Mesenchymal stem cell (in vitro differentiated cells and primary cell): ENCODE measurements at regions not wholly inside any gene's neighbourhood (a gene's known extent, or its start where the extent isn't known, plus 50 kb on each side); places are given as distances from the start of the nearest gene placed in this dataset.
"Not testable (repeated sequence)": the region's sequence is repeated elsewhere in the genome, so short reads cannot be mapped to it uniquely, and the experiment has no call there.

Source experiments
- DNase-seq: peaks from one replicate; pipeline ENCODE4 v3.0.0-alpha.2; 2013
- H2AFZ ChIP-seq: one replicate; pipeline ENCODE4 v1.6.1; 2013; ENCODE audit warnings: low read depth, mild to moderate bottlenecking, control low read depth, inconsistent platforms, low read length, moderate library complexity
- H2AK5ac ChIP-seq: 2 replicates; pipeline ENCODE4 v1.6.1; 2013; ENCODE audit warnings: low read length, moderate library complexity, mild to moderate bottlenecking, inconsistent platforms; ENCODE audit not compliant: severe bottlenecking
- H2BK120ac ChIP-seq: one replicate; pipeline ENCODE4 v1.6.1; 2013; ENCODE audit warnings: low read depth, mild to moderate bottlenecking, inconsistent platforms, low read length, moderate library complexity
- H2BK12ac ChIP-seq, 2 experiments: one replicate each; pipeline ENCODE4 v1.6.1; 2013; ENCODE audit warnings: inconsistent platforms in 2 of 2, low read length in 2 of 2, mild to moderate bottlenecking in 2 of 2, moderate library complexity in 2 of 2, control low read depth in 1 of 2
- H2BK15ac ChIP-seq: one replicate; pipeline ENCODE4 v1.6.1; 2013; ENCODE audit warnings: mild to moderate bottlenecking, low read depth, inconsistent platforms; ENCODE audit not compliant: poor library complexity, severe bottlenecking
- H2BK5ac ChIP-seq: 2 replicates; pipeline ENCODE4 v1.6.1; 2013; ENCODE audit warnings: low read depth, mild to moderate bottlenecking, low read length, control low read depth, inconsistent platforms; ENCODE audit not compliant: poor library complexity, severe bottlenecking
- H3K14ac ChIP-seq, 2 experiments: one replicate each; pipeline ENCODE4 v1.6.1; 2013; ENCODE audit warnings: inconsistent platforms in 2 of 2, low read length in 2 of 2, control low read depth in 1 of 2, mild to moderate bottlenecking in 1 of 2, moderate library complexity in 1 of 2
- H3K18ac ChIP-seq, 2 experiments: one replicate each; pipeline ENCODE4 v1.6.1; 2013; ENCODE audit warnings: inconsistent platforms in 2 of 2, low read length in 2 of 2, control low read depth in 1 of 2, low read depth in 1 of 2, mild to moderate bottlenecking in 1 of 2
- H3K23ac ChIP-seq, 2 experiments: one replicate each; pipeline ENCODE4 v1.6.1; 2013; ENCODE audit warnings: inconsistent platforms in 2 of 2, low read length in 2 of 2, mild to moderate bottlenecking in 2 of 2, moderate library complexity in 2 of 2, control low read depth in 1 of 2
- H3K27ac ChIP-seq: 2 replicates; pipeline ENCODE4 v1.5.1; 2013; ENCODE audit warnings: mild to moderate bottlenecking, moderate library complexity, low read length, control low read depth, inconsistent platforms; ENCODE audit not compliant: poor library complexity, severe bottlenecking
- H3K27me3 ChIP-seq, 2 experiments: 2 replicates each; pipeline versions ENCODE4 v1.6.1 to v1.7.0; 2013; ENCODE audit warnings: low read length in 2 of 2, mild to moderate bottlenecking in 2 of 2, moderate library complexity in 2 of 2, control low read depth in 1 of 2, inconsistent platforms in 1 of 2; ENCODE audit not compliant: control insufficient read depth in 1 of 2, insufficient read depth in 1 of 2
- H3K36me3 ChIP-seq, 2 experiments: 2 replicates each; pipeline versions ENCODE4 v1.6.1 to v1.7.0; 2013; ENCODE audit warnings: low read length in 2 of 2, control low read depth in 1 of 2, inconsistent platforms in 1 of 2, low read depth in 1 of 2, mild to moderate bottlenecking in 1 of 2; ENCODE audit not compliant: insufficient read depth in 2 of 2, control insufficient read depth in 1 of 2
- H3K4ac ChIP-seq, 2 experiments: one replicate each; pipeline ENCODE4 v1.6.1; 2013; ENCODE audit warnings: inconsistent platforms in 2 of 2, low read length in 2 of 2, mild to moderate bottlenecking in 2 of 2, moderate library complexity in 2 of 2, control low read depth in 1 of 2, low read depth in 1 of 2
- H3K4me1 ChIP-seq: 2 replicates; pipeline ENCODE4 v1.6.1; 2013; ENCODE audit warnings: low read depth, low read length, control low read depth; ENCODE audit not compliant: control insufficient read depth, insufficient read depth
- H3K4me2 ChIP-seq: 2 replicates; pipeline ENCODE4 v1.6.1; 2013; ENCODE audit warnings: low read length, mild to moderate bottlenecking, inconsistent platforms; ENCODE audit not compliant: poor library complexity, severe bottlenecking
- H3K4me3 ChIP-seq, 2 experiments: 2 replicates each; pipeline versions ENCODE4 v1.5.1 to v1.7.0; 2013; ENCODE audit warnings: low read length in 2 of 2, mild to moderate bottlenecking in 2 of 2, control low read depth in 1 of 2, low read depth in 1 of 2; ENCODE audit not compliant: insufficient read depth in 1 of 2
- H3K79me1 ChIP-seq: replicated peaks from 2 replicates; pipeline ENCODE4 v1.6.1; 2013; ENCODE audit warnings: mild to moderate bottlenecking, control low read depth, low read length, inconsistent platforms; ENCODE audit not compliant: poor library complexity, severe bottlenecking
- H3K9ac ChIP-seq: 2 replicates; pipeline ENCODE4 v1.7.0; 2013; ENCODE audit warnings: mild to moderate bottlenecking, low read length, moderate library complexity
- H3K9me3 ChIP-seq: 2 replicates; pipeline ENCODE4 v1.7.0; 2013; ENCODE audit warnings: mild to moderate bottlenecking, low read length; ENCODE audit not compliant: control insufficient read depth
- H4K8ac ChIP-seq: one replicate; pipeline ENCODE4 v1.6.1; 2013; ENCODE audit warnings: inconsistent platforms, mild to moderate bottlenecking, low read length, moderate library complexity
- H4K91ac ChIP-seq: one replicate; pipeline ENCODE4 v1.6.1; 2013; ENCODE audit warnings: mild to moderate bottlenecking, low read length, inconsistent platforms
- WGBS: methylation state at CpG from one replicate; pipeline ENCODE4 v1.1.7; 2013; ENCODE audit warnings: mixed read lengths; 5-methylcytosine and 5-hydroxymethylcytosine counted together

GRCh38 chr2:37771600-37772088 is 100.2 kb upstream of the CDC42EP3 start:
- no peaks in the 10 kb centered on the region for H3K36me3 ChIP-seq
- H4K91ac ChIP-seq, result peak overlapping the region; percentile 40
- H3K14ac ChIP-seq, result peak overlapping the region in 1 of 2 experiments; percentile 61
- peak overlapping the region in 1 of 2 experiments; percentile 77 for H3K4ac ChIP-seq
- DNase-seq, result peak; percentile 83
- H3K4me3 ChIP-seq, result no peak overlapping the region
- H2BK120ac ChIP-seq, result peak overlapping the region; percentile 65
- H3K79me1 ChIP-seq, result no peaks in the 10 kb centered on the region
- H3K23ac ChIP-seq, result no peak overlapping the region
- peak overlapping the region; percentile 92 for H4K8ac ChIP-seq
- H3K9me3 ChIP-seq, result no peaks in the 10 kb centered on the region
- H2AK5ac ChIP-seq, result peak overlapping the region; percentile 80
- peak overlapping the region; percentile 91 to 94 for H2BK12ac ChIP-seq
- H3K4me2 ChIP-seq, result no peak overlapping the region
- peak overlapping the region; percentile 57 to 93 for H3K18ac ChIP-seq
- H2BK5ac ChIP-seq, result peak overlapping the region; percentile 15
- H3K4me1 ChIP-seq, result peaks cover 24% of the 10 kb centered on the region
- WGBS, result 13% methylated on average over 3 of the region's 3 CpGs
- H2AFZ ChIP-seq, result no peak overlapping the region
- H3K9ac ChIP-seq, result no peak overlapping the region
- H3K27me3 ChIP-seq, result no peaks in the 10 kb centered on the region
- H2BK15ac ChIP-seq, result peak overlapping the region; percentile 34
- H3K27ac ChIP-seq, result peak overlapping the region; percentile 2

GRCh38 chr2:37773371-37774130 is 102.1 kb upstream of the CDC42EP3 start:
- no peak overlapping the region for H2AFZ ChIP-seq

GRCh38 chr2:37774171-37774944 is 102.9 kb upstream of the CDC42EP3 start:
- H3K79me1 ChIP-seq, H4K91ac ChIP-seq, H3K9ac ChIP-seq, H2AFZ ChIP-seq, H3K36me3 ChIP-seq, H3K23ac ChIP-seq, H2BK120ac ChIP-seq, H4K8ac ChIP-seq, H3K4me2 ChIP-seq, H3K27ac ChIP-seq, H3K4me3 ChIP-seq, H3K27me3 ChIP-seq, H2BK5ac ChIP-seq, H3K9me3 ChIP-seq, DNase-seq, H2BK15ac ChIP-seq: not testable (repeated sequence)
- Histone ChIP-seq H2BK12ac (peak overlapping the region; percentile 91 to 96), H3K14ac (peak overlapping the region in 1 of 2 experiments; percentile 0), H3K4ac (peak overlapping the region in 1 of 2 experiments; percentile 55), H2AK5ac (peak overlapping the region; percentile 74), H3K18ac (peak overlapping the region; percentile 77 to 83), H3K4me1 (peaks cover 25% of the 10 kb centered on the region)
- WGBS, result 88% methylated on average over 4 of the region's 6 CpGs

More at GRCh38 chr2:37773371-37774130, 102.1 kb upstream of the CDC42EP3 start:
- no peak overlapping the region for H3K4me2 ChIP-seq
- H2BK5ac ChIP-seq, result no peak overlapping the region
- H3K27ac ChIP-seq, result no peak overlapping the region
- WGBS, result 87% methylated on average over 8 of the region's 8 CpGs
- no peaks in the 10 kb centered on the region for H3K36me3 ChIP-seq
- no peak overlapping the region for H3K23ac ChIP-seq
- no peak for DNase-seq
- peak overlapping the region; percentile 9 to 94 for H2BK12ac ChIP-seq
- peak overlapping the region; percentile 47 for H2AK5ac ChIP-seq
- no peak overlapping the region for H3K4me3 ChIP-seq
- no peaks in the 10 kb centered on the region for H3K27me3 ChIP-seq
- H2BK15ac ChIP-seq, result no peak overlapping the region
- H3K79me1 ChIP-seq, result no peaks in the 10 kb centered on the region
- H4K91ac ChIP-seq, result peak overlapping the region; percentile 83
- H3K4me1 ChIP-seq, result peaks cover 25% of the 10 kb centered on the region
- H3K4ac ChIP-seq, result no peak overlapping the region
- H3K9me3 ChIP-seq, result no peaks in the 10 kb centered on the region
- H4K8ac ChIP-seq, result peak overlapping the region; percentile 56
- H3K9ac ChIP-seq, result no peak overlapping the region
- H2BK120ac ChIP-seq, result no peak overlapping the region
- peak overlapping the region in 1 of 2 experiments; percentile 28 for H3K18ac ChIP-seq
- H3K14ac ChIP-seq, result peak overlapping the region in 1 of 2 experiments; percentile 95
